Right kidney (tissue), 1 donor: ENCODE measurements at regions not wholly inside any gene's neighbourhood (a gene's known extent, or its start where the extent isn't known, plus 50 kb on each side); places are given as distances from the start of the nearest gene placed in this dataset.
"Not testable (repeated sequence)": the region's sequence is repeated elsewhere in the genome, so short reads cannot be mapped to it uniquely, and the experiment has no call there.

Source experiments
- DNase-seq: peaks from one replicate; pipeline ENCODE4 v3.0.0-alpha.2; 2016

DNA sequence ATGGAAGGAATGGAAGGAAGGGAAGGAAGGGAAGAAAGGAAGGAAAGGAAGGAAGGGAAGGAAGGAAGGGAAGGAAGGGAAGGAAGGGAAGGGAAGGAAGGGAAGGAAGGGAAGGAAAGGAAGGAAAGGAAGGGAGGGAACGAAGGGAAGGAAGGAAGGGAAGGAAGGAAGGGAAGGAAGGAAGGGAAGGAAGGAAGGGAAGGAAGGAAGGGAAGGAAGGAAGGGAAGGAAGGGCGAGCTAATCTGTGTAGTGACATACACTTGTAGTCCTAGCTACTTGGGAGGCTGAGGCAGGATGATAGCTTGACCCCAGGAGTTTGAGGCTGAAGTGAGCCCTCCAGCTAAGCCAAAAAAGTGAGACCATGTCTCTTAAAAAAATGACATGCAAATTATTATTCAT, 311.3 kb upstream of the LUZP2 start:
- not testable (repeated sequence) for DNase-seq

DNA sequence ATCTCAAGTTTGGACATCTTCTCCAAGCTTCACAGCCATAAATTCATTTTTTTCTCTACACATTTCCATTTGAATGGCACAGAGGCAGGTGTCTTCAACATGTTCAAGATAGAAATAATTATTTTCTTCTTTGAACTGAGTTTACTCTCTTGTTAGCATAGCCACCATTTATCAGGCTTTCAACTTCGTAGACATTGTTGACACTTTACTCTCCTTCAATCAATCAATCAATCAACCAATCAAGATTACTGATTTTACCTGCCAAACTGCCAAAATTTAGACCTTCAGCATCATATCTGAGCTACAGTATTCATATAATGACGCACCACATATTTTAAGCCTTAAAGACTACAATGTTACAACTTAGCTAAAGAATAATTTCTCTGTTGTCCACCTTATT, 300.1 kb upstream of the LUZP2 start:
- no peak for DNase-seq

DNA sequence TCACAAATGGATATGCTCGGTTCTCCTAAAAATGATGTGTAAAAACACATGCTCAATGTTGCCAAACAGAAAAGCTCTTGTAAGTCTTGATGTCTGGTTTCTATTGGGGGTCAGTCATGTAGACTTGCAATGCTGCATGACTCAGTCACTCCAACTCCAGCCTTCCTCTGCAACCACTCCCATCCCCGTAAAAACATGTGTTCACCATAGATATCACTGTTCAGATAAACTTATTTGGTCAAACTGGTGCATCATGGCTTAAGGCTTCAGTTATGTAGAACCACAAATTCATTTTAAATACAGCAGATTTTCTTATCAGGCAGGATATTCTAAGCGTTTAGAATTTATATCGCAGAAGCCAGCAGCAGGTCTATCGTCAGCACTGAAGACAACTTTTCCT, 298.4 kb upstream of the LUZP2 start:
- no peak for DNase-seq

DNA sequence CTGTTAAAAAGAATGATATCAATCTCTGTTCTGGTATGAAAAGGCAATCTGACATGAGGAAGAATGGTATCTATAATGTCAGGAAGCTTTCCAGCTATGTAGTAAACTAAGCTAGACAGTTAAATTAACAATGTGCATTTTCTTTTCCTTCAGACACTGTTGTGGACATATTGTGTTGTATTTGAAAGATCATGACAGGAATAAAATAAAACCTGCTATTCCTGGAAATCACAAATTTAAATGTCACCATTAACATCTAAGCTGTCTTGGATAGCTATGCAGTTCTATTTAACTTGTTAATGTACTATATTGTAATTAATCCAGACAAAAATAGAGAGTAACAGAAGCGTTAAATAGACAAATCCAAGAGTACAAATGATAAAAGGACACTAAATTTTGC, 297.4 kb upstream of the LUZP2 start:
- DNase-seq = no peak

DNA sequence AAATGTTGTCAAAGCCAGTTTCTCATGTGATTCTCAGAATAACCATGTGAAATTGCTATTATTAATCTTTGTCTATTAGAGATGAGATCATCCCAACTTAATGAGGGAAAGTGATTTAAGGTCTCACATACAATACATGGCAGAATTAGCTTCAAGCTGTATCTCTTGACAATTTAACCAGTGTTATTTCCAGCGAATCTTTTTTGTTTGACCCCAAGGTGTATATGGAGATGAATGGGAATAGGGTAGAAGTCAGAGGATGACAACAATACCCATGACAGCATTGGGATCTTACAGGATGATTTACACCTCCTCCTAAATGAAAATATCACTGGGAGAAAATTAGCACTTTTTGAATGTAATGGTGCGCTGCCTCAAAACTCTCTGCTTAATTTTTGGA, 290.8 kb upstream of the LUZP2 start:
- DNase-seq = no peak

DNA sequence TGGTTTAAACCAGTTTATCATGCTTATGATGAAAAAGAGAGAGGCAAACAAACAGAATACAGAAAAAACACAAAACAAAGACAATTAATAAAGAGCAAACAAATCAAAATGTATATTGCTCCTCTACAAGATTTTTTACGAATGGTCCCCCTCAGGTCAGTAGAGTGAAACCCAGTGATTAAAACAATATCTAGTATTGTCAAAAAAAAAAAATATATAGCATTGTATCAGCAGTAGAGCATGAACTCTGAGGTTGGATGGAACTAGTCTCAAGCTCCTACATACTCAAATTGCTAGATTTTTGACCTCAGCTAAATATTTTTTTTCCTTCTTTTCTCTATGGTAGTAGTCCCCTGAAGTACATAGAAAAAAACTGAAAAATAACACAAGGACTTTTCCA, 290.3 kb upstream of the LUZP2 start:
- no peak for DNase-seq

DNA sequence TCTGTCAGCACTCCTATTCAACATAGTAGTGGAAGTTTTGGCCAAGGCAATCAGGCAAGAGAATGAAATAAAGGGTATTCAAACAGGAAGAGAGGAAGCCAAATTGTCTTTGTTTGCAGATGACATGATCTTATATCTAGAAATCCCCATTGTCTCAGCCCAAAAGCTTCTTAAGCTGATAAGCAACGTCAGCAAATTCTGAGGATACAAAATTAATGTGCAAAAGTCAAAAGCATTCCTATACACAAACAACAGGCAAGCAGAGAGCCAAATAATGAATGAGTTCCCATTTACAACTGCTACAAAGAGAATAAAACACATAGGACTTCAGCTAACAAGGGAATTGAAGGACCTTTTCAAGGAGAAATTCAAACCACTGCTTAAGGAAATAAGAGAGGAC, 280.4 kb upstream of the LUZP2 start:
- no peak for DNase-seq

DNA sequence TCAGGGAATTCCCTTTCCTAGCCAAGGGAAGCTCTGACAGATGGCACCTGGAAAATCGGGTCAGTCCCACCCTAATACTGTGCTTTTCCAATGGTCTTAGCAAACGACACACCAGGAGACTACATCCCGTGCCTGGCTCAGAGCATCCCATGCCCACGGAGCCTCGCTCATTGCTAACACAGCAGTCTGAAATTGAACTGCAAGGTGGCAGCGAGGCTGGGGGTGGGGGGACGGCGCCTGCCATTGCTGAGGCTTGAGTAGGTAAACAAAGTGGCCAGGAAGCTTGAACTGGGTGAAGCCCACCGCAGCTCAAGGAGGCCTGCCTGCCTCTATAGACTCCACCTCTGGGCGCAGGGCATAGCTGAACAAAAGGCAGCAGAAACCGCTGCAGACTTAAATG, 279.5 kb upstream of the LUZP2 start:
- DNase-seq = not testable (repeated sequence)

DNA sequence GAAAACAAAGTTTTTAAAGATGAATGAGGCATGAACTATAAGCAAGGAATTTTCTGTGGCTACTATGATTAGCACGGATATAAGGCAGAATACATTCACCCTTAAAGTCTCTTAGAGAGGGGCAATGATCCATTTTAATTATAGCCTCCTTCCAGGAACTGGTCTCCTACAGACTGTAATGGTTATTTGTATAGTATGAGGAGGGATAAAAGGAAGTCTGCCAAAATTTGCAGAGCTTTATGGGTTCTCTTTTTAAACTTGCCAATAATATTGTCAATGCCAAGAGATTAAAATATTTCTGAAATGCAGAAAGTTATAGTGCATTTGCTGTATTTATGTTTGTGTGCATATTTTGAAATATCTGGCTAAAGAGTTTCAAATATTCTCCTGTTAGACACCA, 271.4 kb upstream of the LUZP2 start:
- DNase-seq = no peak

DNA sequence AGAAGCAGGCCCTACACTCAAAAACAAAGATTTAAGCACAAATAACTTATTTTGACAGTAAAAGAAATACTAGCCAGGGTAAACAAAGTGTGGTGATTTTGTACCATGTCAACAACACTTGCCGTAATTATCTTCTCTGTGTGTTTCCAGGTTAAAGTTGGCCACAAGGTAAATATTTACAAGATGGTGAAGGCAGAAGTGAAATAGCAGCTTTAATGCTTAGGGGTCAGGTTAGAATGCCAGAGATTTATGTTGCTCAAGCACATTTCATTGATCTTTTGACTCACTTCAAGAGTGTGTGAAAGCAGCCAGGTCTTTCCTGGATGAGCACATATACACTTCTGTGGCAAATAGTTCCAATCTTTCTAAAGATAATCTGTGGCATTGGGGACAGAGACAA, 270.2 kb upstream of the LUZP2 start:
- no peak for DNase-seq

DNA sequence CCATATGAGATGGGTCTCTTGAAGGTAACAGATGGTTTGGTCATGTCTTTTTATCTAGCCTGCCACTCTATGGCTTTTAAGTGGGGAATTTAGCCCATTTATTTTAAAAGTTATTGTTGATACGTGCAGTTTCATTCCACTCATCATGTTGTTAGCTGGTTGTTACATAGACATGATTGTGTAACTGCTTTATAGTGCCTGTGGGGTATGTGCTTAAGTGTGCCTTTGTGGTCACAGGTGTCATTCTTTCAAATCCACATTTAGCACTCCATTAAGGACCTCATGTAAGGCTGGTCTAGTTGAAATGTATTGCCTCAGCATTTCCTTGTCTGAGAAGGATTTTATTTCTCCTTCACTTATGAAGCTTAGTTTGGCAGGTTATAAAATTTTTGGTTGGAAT, 263.8 kb upstream of the LUZP2 start:
- DNase-seq = no peak

DNA sequence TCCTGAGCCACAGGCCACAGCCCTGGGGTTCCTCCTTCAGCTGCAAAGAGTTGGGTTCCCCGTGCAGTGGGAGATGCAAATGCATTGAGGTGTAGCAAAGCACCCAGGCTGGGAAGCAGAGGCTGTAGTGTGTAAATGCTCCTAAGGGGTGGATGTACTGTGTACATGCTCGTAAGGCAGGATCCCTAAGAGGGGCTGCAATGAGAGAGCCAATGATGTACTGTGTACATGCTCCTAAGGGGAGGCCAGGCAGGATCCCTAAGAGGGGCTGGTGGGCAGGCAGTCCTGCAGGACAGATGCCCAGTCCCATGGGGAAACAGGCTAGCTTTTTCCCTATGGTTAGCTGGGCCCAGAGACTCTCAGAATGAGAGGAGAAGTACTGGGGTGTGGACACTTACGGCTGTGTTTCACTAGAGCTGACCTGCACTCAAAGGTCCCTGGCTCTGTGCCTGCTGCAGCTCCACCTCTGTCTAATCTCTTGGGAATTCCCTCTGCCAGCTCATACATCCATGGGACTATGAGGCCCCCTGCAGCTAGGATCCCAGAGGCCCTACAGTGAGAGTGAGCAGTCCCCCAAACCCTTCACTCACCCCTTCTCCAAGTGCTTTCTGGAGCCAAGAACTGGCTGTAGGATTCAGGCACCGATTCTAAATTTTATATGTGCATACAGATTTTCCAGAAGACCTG, 261.9 kb upstream of the LUZP2 start:
- no peak for DNase-seq

DNA sequence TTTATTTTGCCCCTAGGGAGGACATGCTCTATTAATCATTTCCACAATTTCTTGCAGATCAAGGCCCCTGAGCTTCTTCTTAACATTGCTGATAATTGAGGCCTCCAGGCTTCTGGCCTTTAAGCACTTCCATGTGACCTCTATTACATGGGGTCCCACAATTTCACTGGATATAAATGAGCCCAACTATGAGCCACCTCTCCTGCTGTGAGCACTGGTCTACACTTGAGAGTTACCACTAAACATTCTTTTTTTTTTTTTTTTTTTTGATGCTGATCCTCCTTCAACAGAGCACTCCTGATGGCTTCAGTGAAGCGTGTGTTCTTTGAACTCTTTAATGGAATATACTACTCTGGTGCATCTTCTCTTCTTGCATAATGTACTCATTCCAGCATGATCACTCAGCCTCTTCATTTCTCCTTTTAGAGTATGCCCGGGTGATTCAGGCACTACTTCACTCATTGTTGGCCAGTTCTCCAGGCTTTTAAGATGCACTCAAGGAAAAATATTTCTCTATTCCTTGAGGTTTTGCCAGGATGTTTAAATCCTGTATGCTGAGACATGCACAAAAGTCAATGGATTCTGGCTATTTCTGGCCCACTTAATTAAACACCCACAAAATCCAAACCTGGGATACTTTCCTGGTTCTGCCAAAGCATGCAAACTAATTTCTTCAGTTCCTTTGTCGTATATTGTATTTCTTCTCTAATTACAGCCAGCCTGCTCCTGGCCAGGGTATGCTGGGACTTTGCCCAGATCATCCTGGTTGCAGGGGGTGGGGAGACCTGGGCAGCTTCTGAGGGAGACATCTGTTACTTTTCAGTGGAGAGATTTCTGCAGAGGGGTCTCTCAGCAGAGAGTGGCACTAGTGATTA, 257.8 kb upstream of the LUZP2 start:
- no peak for DNase-seq

DNA sequence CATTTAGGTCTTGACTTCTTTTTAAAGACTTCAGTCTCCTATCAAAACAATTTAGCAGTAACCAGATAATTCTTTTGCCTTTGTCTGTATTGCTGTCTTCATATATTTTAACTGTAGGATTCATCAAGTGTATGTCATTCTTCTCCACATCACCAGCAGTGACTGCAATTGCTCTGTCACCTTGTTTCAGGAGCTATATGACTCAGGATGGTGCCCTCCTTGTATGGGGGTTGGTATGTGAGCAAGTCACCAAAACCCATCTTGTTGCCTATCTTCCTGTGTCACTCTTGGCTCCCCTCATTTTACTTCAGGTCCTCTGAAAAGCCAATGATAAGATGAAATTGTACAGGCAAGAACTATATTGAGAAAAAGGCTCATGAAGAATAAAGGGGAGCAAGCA, 256.9 kb upstream of the LUZP2 start:
- no peak for DNase-seq

DNA sequence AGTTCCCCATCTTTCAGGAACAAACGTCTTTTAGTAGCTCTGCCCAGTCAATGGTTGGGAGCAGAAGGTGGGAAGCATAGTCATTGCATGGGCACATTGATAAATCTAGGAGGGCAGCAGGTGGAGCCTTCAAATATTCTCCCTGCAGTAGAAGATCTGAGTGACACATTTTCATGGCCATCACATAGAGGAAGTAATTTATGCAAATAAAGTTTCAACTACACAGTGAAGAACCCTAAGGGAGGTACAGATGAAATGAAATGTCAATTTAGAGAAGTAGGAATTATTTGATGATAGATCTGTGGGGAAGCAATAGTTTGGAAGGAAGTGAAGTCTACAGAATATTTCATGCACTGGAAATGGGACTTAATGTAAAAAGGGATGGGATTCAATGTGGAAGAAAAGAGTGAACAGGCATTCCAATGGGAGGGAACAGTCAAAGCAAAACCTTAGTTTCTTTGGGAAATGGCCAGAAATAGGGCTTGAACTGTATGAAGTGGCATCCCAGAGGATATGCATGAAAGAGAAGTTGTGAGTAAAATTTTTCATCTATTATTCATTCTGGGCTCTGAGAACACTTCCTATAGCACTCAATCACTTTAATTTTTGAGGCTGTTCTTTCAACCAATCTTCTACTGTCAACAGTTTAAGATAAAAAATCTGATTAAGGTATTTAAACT, 256.2 kb upstream of the LUZP2 start:
- DNase-seq = no peak

DNA sequence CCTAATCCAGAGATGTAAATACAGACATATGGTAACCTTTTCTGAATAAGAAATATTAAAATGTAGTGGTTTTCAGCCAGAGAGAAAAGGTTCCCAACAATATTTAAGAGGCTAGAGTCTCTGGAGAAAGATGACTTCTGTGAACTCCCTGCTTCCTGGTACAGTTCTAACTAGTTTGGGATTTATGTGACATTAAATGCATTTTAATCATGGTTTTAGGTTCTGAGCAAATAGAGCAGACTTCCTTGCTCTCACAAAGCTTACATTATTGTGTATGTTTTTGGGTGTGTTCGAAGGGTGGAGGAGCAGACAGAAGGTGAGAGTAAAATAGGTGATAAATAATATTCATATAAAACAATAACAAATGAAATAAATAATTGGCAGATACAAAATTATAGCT, 250.1 kb upstream of the LUZP2 start:
- DNase-seq = no peak

DNA sequence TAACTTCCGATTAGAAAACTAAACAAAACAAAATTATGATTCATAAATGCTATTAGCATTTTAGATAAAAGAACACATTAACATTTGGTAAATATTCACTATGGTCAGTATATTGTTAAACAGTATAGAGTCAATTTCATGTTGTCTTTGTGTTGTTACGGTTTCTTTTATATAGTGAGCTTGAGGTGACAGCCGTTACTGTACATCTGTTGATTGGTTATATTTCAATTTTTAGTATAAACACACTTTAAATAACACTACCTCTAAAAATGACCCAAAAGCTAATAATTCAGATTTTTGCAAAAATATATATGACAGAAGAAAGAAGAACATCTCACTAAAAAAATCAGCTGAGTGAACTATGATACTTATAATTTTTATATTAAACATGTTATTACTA, 249.0 kb upstream of the LUZP2 start:
- no peak for DNase-seq

DNA sequence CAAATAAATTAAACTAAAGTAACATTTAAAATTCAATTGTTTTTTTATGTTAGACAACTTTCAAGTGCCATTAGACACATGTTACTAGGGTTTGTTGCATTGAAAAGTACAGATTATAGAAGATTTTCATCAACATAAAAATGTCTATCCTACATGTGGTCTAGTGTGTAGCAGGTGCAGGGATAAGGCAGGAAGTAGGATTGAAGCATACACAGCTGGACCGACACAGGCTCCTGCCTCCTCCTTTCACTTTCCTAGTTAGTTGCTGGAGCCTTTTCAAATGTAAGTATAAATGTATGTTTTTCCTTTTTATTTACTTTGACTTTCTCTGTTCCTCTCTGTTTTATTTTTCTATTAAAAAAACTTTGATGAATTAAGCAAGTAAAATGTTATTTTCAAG, 246.9 kb upstream of the LUZP2 start:
- DNase-seq = no peak

DNA sequence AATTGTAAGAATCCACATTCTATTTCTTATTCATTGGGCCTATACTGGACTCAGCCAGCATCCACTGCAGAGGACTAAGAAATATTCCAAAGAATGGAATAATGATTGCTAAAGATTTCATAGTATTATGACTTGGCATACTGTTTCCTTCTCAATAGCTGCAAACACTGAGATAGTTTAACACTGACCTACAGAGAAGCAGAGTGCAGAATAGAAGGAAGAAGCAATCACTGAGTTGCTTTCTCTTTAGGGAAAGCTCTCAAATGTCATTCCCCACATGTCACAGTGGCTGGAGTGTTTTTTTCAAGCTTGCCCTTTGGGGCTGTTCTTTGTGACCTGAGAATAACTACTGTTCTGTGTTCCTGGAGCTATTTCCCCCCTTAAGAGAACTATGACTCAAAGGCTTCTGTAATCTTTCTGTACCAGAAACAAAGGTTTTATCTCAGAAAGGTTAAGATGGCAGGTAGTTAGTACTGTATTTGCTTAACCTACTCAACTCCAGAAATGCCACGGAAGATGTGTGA, 243.6 kb upstream of the LUZP2 start:
- DNase-seq = no peak

DNA sequence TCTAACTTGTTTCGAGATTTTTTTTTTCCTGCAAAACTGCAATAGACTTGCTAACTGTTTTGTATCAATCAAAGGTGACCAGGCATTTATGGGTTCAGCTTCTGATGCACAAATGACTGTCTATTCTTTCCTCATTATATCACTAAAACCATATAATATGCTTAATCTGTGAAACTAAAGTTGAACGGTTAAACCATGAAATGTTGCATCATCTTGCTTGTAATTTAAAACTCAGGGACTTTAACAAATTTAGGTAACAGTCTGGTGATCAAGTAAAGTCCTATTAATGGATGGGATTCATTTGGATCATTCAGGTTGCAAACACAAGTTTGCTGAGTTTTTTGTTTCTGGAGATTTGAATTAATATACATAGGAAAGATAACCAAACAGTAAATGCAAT, 232.0 kb upstream of the LUZP2 start:
- DNase-seq = no peak

DNA sequence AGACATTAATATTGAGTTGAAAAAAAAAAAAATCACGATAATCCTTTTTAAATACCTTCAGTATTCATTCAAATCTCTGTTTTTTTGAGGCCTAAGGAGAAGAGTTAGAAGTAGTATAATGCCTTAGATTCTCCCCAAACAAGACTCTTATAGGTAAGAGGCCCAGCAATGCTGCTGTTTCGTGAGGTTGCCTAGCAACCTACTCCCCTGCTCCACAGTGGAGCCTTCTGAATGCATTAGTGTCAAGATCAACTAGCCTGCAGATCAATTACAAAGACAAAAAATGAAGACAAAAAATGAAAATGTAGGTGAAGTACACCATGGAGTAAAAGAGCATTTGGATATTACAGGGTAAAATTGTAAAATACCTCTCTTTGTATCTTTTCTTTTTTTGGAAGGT, 229.8 kb upstream of the LUZP2 start:
- DNase-seq = no peak

DNA sequence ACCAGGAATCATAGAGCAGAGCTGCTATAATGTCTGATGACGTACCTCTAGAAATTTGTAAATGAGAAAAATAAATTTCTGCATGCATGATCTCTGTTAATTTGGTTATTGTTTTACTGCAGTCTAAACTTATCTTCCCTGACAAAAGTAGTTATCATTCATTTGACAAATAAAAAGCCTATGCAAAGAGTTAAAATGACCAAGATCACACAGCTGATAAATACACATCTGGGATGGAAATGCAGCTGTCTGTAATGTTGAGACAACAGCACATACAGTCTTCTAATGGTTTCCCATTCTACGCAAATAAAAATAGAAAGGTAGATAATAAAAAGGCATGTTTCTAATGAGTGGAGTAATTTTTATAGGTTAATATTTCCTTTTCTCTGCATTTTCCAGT, 225.1 kb upstream of the LUZP2 start:
- no peak for DNase-seq

DNA sequence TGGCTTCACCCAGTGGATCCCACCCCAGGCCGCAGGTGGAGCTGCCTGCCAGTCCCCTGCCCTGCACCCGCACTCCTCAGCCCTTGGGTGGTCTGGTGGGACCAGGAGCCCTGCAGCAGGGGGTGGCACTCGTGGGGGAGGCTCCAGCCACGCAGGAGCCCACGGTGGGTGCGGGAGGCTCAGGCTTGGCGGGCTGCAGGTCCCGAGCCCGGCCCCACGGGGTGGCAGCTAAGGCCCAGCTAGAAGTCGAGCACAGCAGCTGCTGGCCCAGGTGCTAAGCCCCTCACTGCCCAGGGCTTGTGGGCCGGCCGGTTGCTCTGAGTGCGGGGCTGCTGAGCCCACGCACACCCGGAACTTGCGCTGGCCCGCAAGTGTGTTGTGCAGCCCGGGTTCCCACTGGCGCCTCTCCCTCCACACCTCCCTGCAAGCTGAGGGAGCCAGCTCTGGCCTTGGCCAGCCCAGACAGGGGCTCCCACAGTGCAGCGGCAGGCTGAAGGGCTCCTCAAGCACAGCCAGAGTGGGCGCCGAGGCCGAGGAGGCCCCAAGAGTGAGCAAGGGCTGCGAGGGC, 222.6 kb upstream of the LUZP2 start:
- not testable (repeated sequence) for DNase-seq
